NCI-H345 (cell line): ENCODE measurements at regions not wholly inside any gene's neighbourhood (a gene's known extent, or its start where the extent isn't known, plus 50 kb on each side); places are given as distances from the start of the nearest gene placed in this dataset.

ENCODE experiments used
- DNase-seq: peaks from one replicate; lab custom pipeline; 2025; lab: John Stamatoyannopoulos, UW

- DNase-seq, result no peak
These were observed 74.2 kb upstream of the FSTL4 start for GRCh38 chr5:133686566-133686965.

GRCh38 chr5:133685402-133686018, 73.2 kb upstream of the FSTL4 start:
- DNase-seq, result no peak

- no peak for DNase-seq
These were observed 71.6 kb upstream of the FSTL4 start for GRCh38 chr5:133683646-133684596.

- no peak for DNase-seq
These were observed 70.1 kb upstream of the FSTL4 start for GRCh38 chr5:133682451-133682850.

GRCh38 chr5:133681896-133682295, 69.6 kb upstream of the FSTL4 start:
- DNase-seq, result no peak

GRCh38 chr5:133680830-133681565, 68.7 kb upstream of the FSTL4 start:
- no peak for DNase-seq

GRCh38 chr5:133679534-133679933, 67.2 kb upstream of the FSTL4 start:
- DNase-seq, result no peak

- DNase-seq, result no peak
These were observed 63.2 kb upstream of the FSTL4 start for GRCh38 chr5:133675376-133676154.

GRCh38 chr5:133670336-133670735, 58.0 kb upstream of the FSTL4 start:
- no peak for DNase-seq

- DNase-seq, result no peak
These were observed 57.1 kb upstream of the FSTL4 start for GRCh38 chr5:133669472-133669871.

GRCh38 chr5:133668458-133668857, 56.1 kb upstream of the FSTL4 start:
- DNase-seq, result no peak

GRCh38 chr5:133667217-133667616, 54.9 kb upstream of the FSTL4 start:
- no peak for DNase-seq

GRCh38 chr5:133665571-133665970, 53.2 kb upstream of the FSTL4 start:
- DNase-seq, result no peak

- peak; percentile 8 for DNase-seq
These were observed 52.1 kb upstream of the FSTL4 start for GRCh38 chr5:133664422-133664821.

- no peak for DNase-seq
These were observed 51.2 kb upstream of the FSTL4 start for GRCh38 chr5:133663397-133664054.

- no peak for DNase-seq
These were observed 50.2 kb upstream of the FSTL4 start for GRCh38 chr5:133662578-133662977.
